ENCODE measurements at regions not wholly inside any gene's neighbourhood (a gene's known extent, or its start where the extent isn't known, plus 50 kb on each side); places are given as distances from the start of the nearest gene placed in this dataset.

- TF ChIP-seq CTCF (IDR thresholded peaks at IDR 0.05): no peak
- TF ChIP-seq EZH2 (IDR thresholded peaks at IDR 0.05; ENCODE audit: borderline replicate concordance, insufficient read depth, low read depth, low read length, poor library complexity, severe bottlenecking): no peak
- H3K79me2 ChIP-seq (ENCODE audit: control insufficient read depth, insufficient read depth, low read length): no peaks in the 10 kb centered on the region
- no peak overlapping the region for H3K4me3 ChIP-seq (ENCODE audit: control extremely low read depth in 1 of 5, extremely low read depth in 1 of 5, insufficient read depth in 1 of 5, low read depth in 2 of 5, low read length in 4 of 5)
- no peaks in the 10 kb centered on the region for H4K20me1 ChIP-seq (ENCODE audit: control insufficient read depth, insufficient read depth, low read length, poor library complexity, severe bottlenecking)
- H2AFZ ChIP-seq (ENCODE audit: insufficient read depth, low read depth, low read length, poor library complexity, severe bottlenecking): no peak overlapping the region
- peaks cover 0 to 3% (median 0%) of the 10 kb centered on the region in 3 donors for H3K9me3 ChIP-seq (ENCODE audit: control extremely low read depth in 1 of 3, control insufficient read depth in 2 of 3, insufficient read depth in 1 of 3, low read length in 2 of 3)
- Mint-ChIP-seq H3K9me3 (ENCODE audit: insufficient read depth) (no peaks in the 10 kb centered on the region), H3K4me1 (no peaks in the 10 kb centered on the region), H3K27me3 (peaks cover 33% of the 10 kb centered on the region), H3K4me3 (no peak overlapping the region), H3K27ac (no peak overlapping the region)
- no peak overlapping the region for H3K27ac ChIP-seq (ENCODE audit: low read length in 2 of 2)
- peaks cover 0 to 4% (median 0%) of the 10 kb centered on the region in 4 experiments for H3K27me3 ChIP-seq (replicated peaks in 1 of 4; ENCODE audit: control extremely low read depth in 1 of 4, control insufficient read depth in 3 of 4, insufficient read depth in 4 of 4, low read length in 3 of 4)
- no peaks in the 10 kb centered on the region for H3K4me1 ChIP-seq (ENCODE audit: control insufficient read depth in 2 of 2, insufficient read depth in 2 of 2, low read length in 2 of 2)
- ChIA-PET CTCF (interaction anchor here (0.8 kb wide), 1 partner anchor 12 kb away, joined by 3 read pairs; no protein-coding TSS in a partner anchor), POLR2A (no interaction called here)
- WGBS (ENCODE audit: insufficient coverage): 58% methylated on average over 2 of the region's 2 CpGs
- no peaks in the 10 kb centered on the region for H3K36me3 ChIP-seq (replicated peaks in 1 of 2; ENCODE audit: control extremely low read depth in 1 of 2, control insufficient read depth in 1 of 2, extremely low read depth in 1 of 2, insufficient read depth in 2 of 2, low read length in 1 of 2)
- intact Hi-C loops (cut with micrococcal nuclease): no loop called here
- H3K9ac ChIP-seq (ENCODE audit: low read length): no peak overlapping the region
- DNase-seq (no peak), ATAC-seq (ENCODE audit: low read depth) (no peak)
- H3K4me2 ChIP-seq (replicated peaks; ENCODE audit: low read depth, low read length, poor library complexity, severe bottlenecking): no peak overlapping the region
These were observed 86.9 kb upstream of the PRSS3 start for GRCh38 chr9:33708441-33708840.

- CTCF ChIA-PET: interaction anchor here (0.8 kb wide), 1 partner anchor 12 kb away, joined by 3 read pairs; no protein-coding TSS in a partner anchor
- intact Hi-C loops (cut with micrococcal nuclease): no loop called here
These were observed 86.1 kb upstream of the PRSS3 start for GRCh38 chr9:33709269-33709668.

More at GRCh38 chr9:33709269-33709668, 86.1 kb upstream of the PRSS3 start:
- H3K9me3 Mint-ChIP-seq (ENCODE audit: insufficient read depth): no peaks in the 10 kb centered on the region
- TF ChIP-seq CTCF (IDR thresholded peaks at IDR 0.05): no peak
- TF ChIP-seq EZH2 (IDR thresholded peaks at IDR 0.05; ENCODE audit: borderline replicate concordance, insufficient read depth, low read depth, low read length, poor library complexity, severe bottlenecking): no peak
- Histone ChIP-seq H3K9ac (ENCODE audit: low read length) (no peak overlapping the region), H3K4me3 (ENCODE audit: control extremely low read depth in 1 of 5, extremely low read depth in 1 of 5, insufficient read depth in 1 of 5, low read depth in 2 of 5, low read length in 4 of 5) (no peak overlapping the region), H3K27me3 (replicated peaks in 1 of 4; ENCODE audit: control extremely low read depth in 1 of 4, control insufficient read depth in 3 of 4, insufficient read depth in 4 of 4, low read length in 3 of 4) (peaks cover 0 to 4% (median 0%) of the 10 kb centered on the region in 4 experiments), H3K4me2 (replicated peaks; ENCODE audit: low read depth, low read length, poor library complexity, severe bottlenecking) (no peak overlapping the region), H3K9me3 (ENCODE audit: control extremely low read depth in 1 of 3, control insufficient read depth in 2 of 3, insufficient read depth in 1 of 3, low read length in 2 of 3) (peaks cover 0 to 3% (median 0%) of the 10 kb centered on the region in 3 donors), H3K79me2 (ENCODE audit: control insufficient read depth, insufficient read depth, low read length) (no peaks in the 10 kb centered on the region), H2AFZ (ENCODE audit: insufficient read depth, low read depth, low read length, poor library complexity, severe bottlenecking) (no peak overlapping the region), H4K20me1 (ENCODE audit: control insufficient read depth, insufficient read depth, low read length, poor library complexity, severe bottlenecking) (no peaks in the 10 kb centered on the region), H3K36me3 (replicated peaks in 1 of 2; ENCODE audit: control extremely low read depth in 1 of 2, control insufficient read depth in 1 of 2, extremely low read depth in 1 of 2, insufficient read depth in 2 of 2, low read length in 1 of 2) (no peaks in the 10 kb centered on the region), H3K27ac (ENCODE audit: low read length in 2 of 2) (no peak overlapping the region), H3K4me1 (ENCODE audit: control insufficient read depth in 2 of 2, insufficient read depth in 2 of 2, low read length in 2 of 2) (no peaks in the 10 kb centered on the region)
- H3K4me1 Mint-ChIP-seq: no peaks in the 10 kb centered on the region
- ATAC-seq (ENCODE audit: low read depth) (no peak), DNase-seq (no peak)
- 89% methylated on average over 1 of the region's 3 CpGs for WGBS (ENCODE audit: insufficient coverage)
- H3K4me3 Mint-ChIP-seq: no peak overlapping the region
- no peak overlapping the region for H3K27ac Mint-ChIP-seq
- POLR2A ChIA-PET: no interaction called here
- H3K27me3 Mint-ChIP-seq: peaks cover 28% of the 10 kb centered on the region

Measured in B cell (primary cell).